Esophagus squamous epithelium (tissue), 5 donors: ENCODE measurements at regions not wholly inside any gene's neighbourhood (a gene's known extent, or its start where the extent isn't known, plus 50 kb on each side); places are given as distances from the start of the nearest gene placed in this dataset.

Experiments used
- DNase-seq: peaks from one replicate; lab custom pipeline; 2025; lab: John Stamatoyannopoulos, UW
- H3K27ac ChIP-seq, 4 donors: fragments of 200-600 bp; sonication (generic); one replicate each; pipeline ENCODE4 v1.5.1; 2016 to 2019; ENCODE audit warnings: mild to moderate bottlenecking in 1 of 4
- H3K27me3 ChIP-seq, 4 donors: fragments of 200-600 bp; sonication (generic); 1 replicate in 3 of 4; 2 replicates in 1 of 4; pipeline versions ENCODE4 v1.5.1 to v1.6.0; 2017 to 2021; ENCODE audit warnings: antibody characterized with exemption in 1 of 4
- H3K36me3 ChIP-seq, 3 donors: fragments of 200-600 bp; sonication (generic); one replicate each; pipeline ENCODE4 v1.5.1; 2016 to 2019
- H3K4me1 ChIP-seq, 3 donors: fragments of 200-600 bp; sonication (generic); one replicate each; pipeline ENCODE4 v1.5.1; 2017 to 2019
- H3K4me3 ChIP-seq, 4 donors: fragments of 200-600 bp; sonication (generic); 1 replicate in 3 of 4; 2 replicates in 1 of 4; pipeline ENCODE4 v1.5.1; 2016 to 2019; ENCODE audit warnings: mild to moderate bottlenecking in 2 of 4, moderate library complexity in 1 of 4
- H3K9me3 ChIP-seq, 3 donors: fragments of 200-600 bp; sonication (generic); one replicate each; pipeline ENCODE4 v1.5.1; 2016 to 2019
- CTCF ChIP-seq, 6 experiments: fragments of 450-650 bp in 4 of 6; fragments of 200-600 bp in 2 of 6; sonication (generic) in 2 of 6; IDR thresholded peaks; one replicate each; pipeline ENCODE4 v1.5.1; 2016 to 2019; ENCODE audit warnings: antibody characterized with exemption in 6 of 6, mild to moderate bottlenecking in 4 of 6, moderate library complexity in 4 of 6
- POLR2A ChIP-seq, 4 donors: fragments of 450-650 bp; IDR thresholded peaks; one replicate each; pipeline ENCODE4 v1.6.1; 2017; ENCODE audit warnings: antibody characterized with exemption in 4 of 4, mild to moderate bottlenecking in 4 of 4, moderate library complexity in 3 of 4
- WGBS, 2 donors: methylation state at CpG; one replicate each; pipeline ENCODE4 v1.1.5; 2018; 5-methylcytosine and 5-hydroxymethylcytosine counted together
- intact Hi-C: fragments of 100-400 bp; cut with DNase I; formaldehyde crosslinking; loops from one replicate; pipeline ENCODE4 v1.15.0; 2022
- donor health status: DM: yes; HTN: yes; CAD: no.

- no peaks in the 10 kb centered on the region for H3K9me3 ChIP-seq
- H3K4me3 ChIP-seq: peak overlapping the region; percentile 22 to 65 (median 37)
- intact Hi-C loops: no loop called here
- H3K4me1 ChIP-seq: peaks cover 0 to 32% (median 15%) of the 10 kb centered on the region in 3 donors
- no peaks in the 10 kb centered on the region for H3K36me3 ChIP-seq
- 6 to 9% methylated on average over 13 to 21 of the region's 54 CpGs for WGBS, 2 donors
- peaks cover 0 to 90% (median 6%) of the 10 kb centered on the region in 4 donors for H3K27me3 ChIP-seq
- H3K27ac ChIP-seq: no peak overlapping the region
- no peak for TF ChIP-seq POLR2A (IDR thresholded peaks at IDR 0.05)
- TF ChIP-seq CTCF (IDR thresholded peaks at IDR 0.05): no peak
- no peak for DNase-seq
Observed at GRCh38 chr5:155728857-155729683, 597.9 kb upstream of the SGCD start.

DNA sequence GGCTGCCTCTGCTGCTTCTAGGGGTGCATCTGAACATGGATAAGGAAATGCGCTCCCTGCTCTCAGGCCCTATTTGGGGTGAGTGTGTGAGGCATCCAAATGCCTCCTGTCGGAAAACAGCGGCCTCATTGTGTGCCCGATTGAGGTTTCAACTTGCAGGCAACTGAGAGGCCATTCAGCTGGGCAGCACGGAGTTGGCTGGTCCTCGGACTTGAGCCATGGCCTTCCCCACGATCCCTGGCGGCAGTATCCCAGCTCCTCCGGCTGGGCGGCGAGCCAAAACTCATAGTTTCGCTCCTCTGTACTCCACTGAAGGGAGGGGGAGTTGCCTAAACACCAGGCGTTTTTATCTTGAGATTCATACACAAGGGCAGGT lies 597.3 kb upstream of the SGCD start:
- DNase-seq: no peak
- H3K36me3 ChIP-seq: no peaks in the 10 kb centered on the region
- TF ChIP-seq CTCF (IDR thresholded peaks at IDR 0.05) (no peak), POLR2A (IDR thresholded peaks at IDR 0.05) (no peak)
- H3K4me1 ChIP-seq: peaks cover 0 to 28% (median 15%) of the 10 kb centered on the region in 3 donors
- peak overlapping the region in 3 of 4 donors; percentile 32 to 65 (median 42) for H3K4me3 ChIP-seq
- no peaks in the 10 kb centered on the region for H3K9me3 ChIP-seq
- peaks cover 0 to 90% (median 6%) of the 10 kb centered on the region in 4 donors for H3K27me3 ChIP-seq
- H3K27ac ChIP-seq: no peak overlapping the region
- intact Hi-C loops: no loop called here
- WGBS, 2 donors: 2% methylated on average over 7 of the region's 13 CpGs; no CpG with 5 or more reads in 1 of the 2 donors

DNA sequence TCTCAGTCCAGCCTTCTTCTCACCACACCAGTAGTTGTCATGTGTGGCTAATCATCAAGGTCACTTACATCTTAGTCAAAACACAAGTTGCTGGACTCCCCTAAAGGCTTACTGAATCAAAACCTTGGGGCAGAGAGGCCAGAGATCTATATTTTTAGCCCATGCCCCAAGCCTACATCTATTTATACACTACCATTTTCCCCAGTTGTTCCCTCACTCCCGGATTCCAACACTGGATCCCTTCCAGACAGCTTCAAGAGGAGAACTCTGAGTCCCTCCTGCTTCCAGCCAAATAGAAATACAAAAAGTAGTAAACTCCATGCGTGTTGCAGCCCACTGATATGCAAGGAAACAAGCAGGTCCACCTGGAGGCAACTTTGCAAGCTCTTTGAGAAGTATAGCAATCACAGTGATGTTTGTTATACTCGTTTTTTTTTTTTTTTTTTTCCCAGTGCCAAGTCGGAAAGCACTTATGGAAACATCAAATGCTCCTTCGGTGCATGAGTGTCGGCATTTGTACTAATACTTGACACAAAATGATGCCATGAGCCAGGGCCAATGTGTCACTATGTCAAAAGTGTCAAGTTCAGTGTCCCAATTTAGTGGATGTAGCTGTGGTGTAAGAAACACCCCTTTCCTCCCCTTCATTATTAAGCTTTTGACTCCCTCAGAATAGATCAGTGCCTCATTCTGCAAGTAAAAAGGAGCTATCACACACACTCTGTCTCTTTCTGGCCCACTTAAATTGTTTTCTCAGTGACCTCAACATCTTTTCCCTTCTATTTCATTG lies 594.2 kb upstream of the SGCD start:
- H3K27me3 ChIP-seq: peaks cover 0 to 59% (median 6%) of the 10 kb centered on the region in 4 donors
- no peaks in the 10 kb centered on the region for H3K36me3 ChIP-seq
- TF ChIP-seq CTCF (IDR thresholded peaks at IDR 0.05) (no peak), POLR2A (IDR thresholded peaks at IDR 0.05) (no peak)
- intact Hi-C loops: no loop called here
- whole genome bisulfite sequencing, 2 donors: 55 to 64% methylated on average over 6 of the region's 6 CpGs
- DNase-seq: no peak
- H3K9me3 ChIP-seq: no peaks in the 10 kb centered on the region
- H3K4me1 ChIP-seq: peaks cover 0 to 24% (median 15%) of the 10 kb centered on the region in 3 donors
- H3K4me3 ChIP-seq: no peak overlapping the region
- H3K27ac ChIP-seq: no peak overlapping the region

GRCh38 chr5:155733935-155734334 lies 593.0 kb upstream of the SGCD start:
- Histone ChIP-seq H3K4me3 (no peak overlapping the region), H3K27me3 (peaks cover 0 to 48% (median 4%) of the 10 kb centered on the region in 4 donors), H3K36me3 (no peaks in the 10 kb centered on the region), H3K4me1 (peaks cover 0 to 12% (median 8%) of the 10 kb centered on the region in 3 donors), H3K9me3 (no peaks in the 10 kb centered on the region), H3K27ac (no peak overlapping the region)
- no peak for DNase-seq
- TF ChIP-seq CTCF (IDR thresholded peaks at IDR 0.05): no peak
- no peak for TF ChIP-seq POLR2A (IDR thresholded peaks at IDR 0.05)
- WGBS, 2 donors: 60 to 64% methylated on average over 1 of the region's 1 CpG
- intact Hi-C loops: no loop called here

GRCh38 chr5:155735388-155735787 lies 591.6 kb upstream of the SGCD start:
- Histone ChIP-seq H3K27ac (no peak overlapping the region), H3K27me3 (peaks cover 0 to 33% (median 0%) of the 10 kb centered on the region in 4 donors), H3K4me3 (no peak overlapping the region), H3K9me3 (no peaks in the 10 kb centered on the region), H3K36me3 (no peaks in the 10 kb centered on the region), H3K4me1 (no peaks in the 10 kb centered on the region)
- intact Hi-C loops: no loop called here
- WGBS, 2 donors: 25 to 29% methylated on average over 2 of the region's 2 CpGs
- no peak for DNase-seq
- TF ChIP-seq CTCF (IDR thresholded peaks at IDR 0.05): no peak
- no peak for TF ChIP-seq POLR2A (IDR thresholded peaks at IDR 0.05)
